Epidermal melanocyte (primary cell): ENCODE measurements at regions not wholly inside any gene's neighbourhood (a gene's known extent, or its start where the extent isn't known, plus 50 kb on each side); places are given as distances from the start of the nearest gene placed in this dataset.

Experiments used
- DNase-seq: peaks from one replicate; pipeline ENCODE4 v3.0.0; 2011; ENCODE audit warnings: low spot score; ENCODE audit not compliant: insufficient read length

- DNase-seq: no peak
Observed at GRCh38 chr2:128682266-128682665, 363.6 kb upstream of the HS6ST1 start.

GRCh38 chr2:128682729-128683284 lies 364.1 kb upstream of the HS6ST1 start:
- no peak for DNase-seq

- no peak for DNase-seq
Observed at GRCh38 chr2:128684523-128684922, 365.9 kb upstream of the HS6ST1 start.

GRCh38 chr2:128685841-128686496 lies 367.3 kb upstream of the HS6ST1 start:
- no peak for DNase-seq

- no peak for DNase-seq
Observed at GRCh38 chr2:128686497-128686859, 367.8 kb upstream of the HS6ST1 start.

- no peak for DNase-seq
Observed at GRCh38 chr2:128686881-128687555, 368.4 kb upstream of the HS6ST1 start.

- DNase-seq: no peak
Observed at GRCh38 chr2:128687565-128687964, 368.9 kb upstream of the HS6ST1 start.

- DNase-seq: no peak
Observed at GRCh38 chr2:128689971-128690370, 371.3 kb upstream of the HS6ST1 start.

- no peak for DNase-seq
Observed at GRCh38 chr2:128690431-128690830, 371.8 kb upstream of the HS6ST1 start.

- DNase-seq: no peak
Observed at GRCh38 chr2:128690869-128691268, 372.2 kb upstream of the HS6ST1 start.

GRCh38 chr2:128691526-128691925 lies 372.9 kb upstream of the HS6ST1 start:
- DNase-seq: no peak

- DNase-seq: no peak
Observed at GRCh38 chr2:128692895-128693742, 374.5 kb upstream of the HS6ST1 start.

- no peak for DNase-seq
Observed at GRCh38 chr2:128693743-128694029, 375.0 kb upstream of the HS6ST1 start.

GRCh38 chr2:128695646-128696220 lies 377.1 kb upstream of the HS6ST1 start:
- DNase-seq: no peak

- no peak for DNase-seq
Observed at GRCh38 chr2:128696421-128696820, 377.8 kb upstream of the HS6ST1 start.

GRCh38 chr2:128701418-128701817 lies 382.8 kb upstream of the HS6ST1 start:
- no peak for DNase-seq

GRCh38 chr2:128702616-128703015 lies 383.9 kb upstream of the HS6ST1 start:
- DNase-seq: no peak

- DNase-seq: no peak
Observed at GRCh38 chr2:128708106-128708816, 389.6 kb upstream of the HS6ST1 start.

- no peak for DNase-seq
Observed at GRCh38 chr2:128710242-128710641, 391.6 kb upstream of the HS6ST1 start.

- no peak for DNase-seq
Observed at GRCh38 chr2:128710729-128711128, 392.1 kb upstream of the HS6ST1 start.

GRCh38 chr2:128714285-128714684 lies 395.6 kb upstream of the HS6ST1 start:
- DNase-seq: no peak
